ENCODE measurements at regions not wholly inside any gene's neighbourhood (a gene's known extent, or its start where the extent isn't known, plus 50 kb on each side); places are given as distances from the start of the nearest gene placed in this dataset.

DNA sequence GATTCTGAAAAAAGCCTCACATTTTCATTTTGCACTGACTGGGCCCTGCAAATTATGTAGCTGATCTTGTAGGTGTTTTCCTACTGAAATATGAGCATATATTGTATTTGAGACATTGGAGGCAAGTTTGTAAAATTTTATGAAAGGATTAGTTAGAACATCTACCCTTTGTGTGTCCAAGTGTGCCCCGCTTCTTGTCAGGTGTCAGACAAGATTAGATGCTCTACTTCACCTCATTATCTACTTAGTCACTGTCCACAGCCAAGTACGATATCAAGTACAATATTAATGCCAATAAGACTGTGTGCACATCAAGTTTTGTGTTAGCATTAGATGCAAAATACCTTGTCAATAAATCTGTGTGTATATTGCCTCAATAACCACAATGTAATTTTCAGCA lies 67.8 kb upstream of the RPRM start:
- Histone ChIP-seq H3K79me2 (ENCODE audit: insufficient read depth, low read depth) (no peaks in the 10 kb centered on the region), H3K27me3 (ENCODE audit: insufficient read depth, low read depth) (no peaks in the 10 kb centered on the region), H4K20me1 (ENCODE audit: insufficient read depth) (no peaks in the 10 kb centered on the region), H3K36me3 (ENCODE audit: insufficient read depth) (no peaks in the 10 kb centered on the region), H2AFZ (ENCODE audit: low read depth) (no peak overlapping the region), H3K4me3 (IDR thresholded peaks at IDR 0.05; ENCODE audit: insufficient read depth, low read depth, low read length) (no peak overlapping the region), H3K9ac (no peak overlapping the region), H3K4me1 (ENCODE audit: low read depth, poor library complexity, severe bottlenecking) (no peaks in the 10 kb centered on the region), H3K27ac (no peak overlapping the region), H3K4me2 (no peak overlapping the region)
- TF ChIP-seq, protein P1, sequence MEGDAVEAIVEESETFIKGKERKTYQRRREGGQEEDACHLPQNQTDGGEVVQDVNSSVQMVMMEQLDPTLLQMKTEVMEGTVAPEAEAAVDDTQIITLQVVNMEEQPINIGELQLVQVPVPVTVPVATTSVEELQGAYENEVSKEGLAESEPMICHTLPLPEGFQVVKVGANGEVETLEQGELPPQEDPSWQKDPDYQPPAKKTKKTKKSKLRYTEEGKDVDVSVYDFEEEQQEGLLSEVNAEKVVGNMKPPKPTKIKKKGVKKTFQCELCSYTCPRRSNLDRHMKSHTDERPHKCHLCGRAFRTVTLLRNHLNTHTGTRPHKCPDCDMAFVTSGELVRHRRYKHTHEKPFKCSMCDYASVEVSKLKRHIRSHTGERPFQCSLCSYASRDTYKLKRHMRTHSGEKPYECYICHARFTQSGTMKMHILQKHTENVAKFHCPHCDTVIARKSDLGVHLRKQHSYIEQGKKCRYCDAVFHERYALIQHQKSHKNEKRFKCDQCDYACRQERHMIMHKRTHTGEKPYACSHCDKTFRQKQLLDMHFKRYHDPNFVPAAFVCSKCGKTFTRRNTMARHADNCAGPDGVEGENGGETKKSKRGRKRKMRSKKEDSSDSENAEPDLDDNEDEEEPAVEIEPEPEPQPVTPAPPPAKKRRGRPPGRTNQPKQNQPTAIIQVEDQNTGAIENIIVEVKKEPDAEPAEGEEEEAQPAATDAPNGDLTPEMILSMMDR (conservative IDR thresholded peaks at IDR 0.05; ENCODE audit: low read depth, low read length): no peak

DNA sequence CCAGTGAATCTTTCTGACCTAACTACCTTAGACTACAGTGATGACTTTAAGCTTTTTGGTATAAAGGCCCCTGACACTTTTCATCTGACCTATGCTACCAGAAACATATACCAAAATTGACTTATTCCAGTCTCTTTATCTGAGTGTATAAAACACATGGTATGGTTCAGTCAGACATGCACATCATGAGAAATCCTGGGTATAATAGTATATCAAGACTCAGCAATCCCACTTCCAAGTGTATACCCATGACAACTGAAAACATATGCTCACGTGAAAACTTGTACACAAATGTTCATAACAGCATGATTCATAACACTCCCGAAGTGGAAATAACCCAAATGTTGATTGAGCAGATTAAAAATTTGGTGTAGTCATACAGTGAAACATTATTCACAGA lies 70.0 kb upstream of the RPRM start:
- Histone ChIP-seq H3K4me2 (no peak overlapping the region), H3K4me1 (ENCODE audit: low read depth, poor library complexity, severe bottlenecking) (no peaks in the 10 kb centered on the region), H4K20me1 (ENCODE audit: insufficient read depth) (no peaks in the 10 kb centered on the region), H3K36me3 (ENCODE audit: insufficient read depth) (no peaks in the 10 kb centered on the region), H2AFZ (ENCODE audit: low read depth) (no peak overlapping the region), H3K9ac (no peak overlapping the region), H3K27ac (no peak overlapping the region), H3K27me3 (ENCODE audit: insufficient read depth, low read depth) (no peaks in the 10 kb centered on the region), H3K79me2 (ENCODE audit: insufficient read depth, low read depth) (no peaks in the 10 kb centered on the region), H3K4me3 (IDR thresholded peaks at IDR 0.05; ENCODE audit: insufficient read depth, low read depth, low read length) (no peak overlapping the region)
- TF ChIP-seq, protein P1 (conservative IDR thresholded peaks at IDR 0.05; ENCODE audit: low read depth, low read length): no peak

DNA sequence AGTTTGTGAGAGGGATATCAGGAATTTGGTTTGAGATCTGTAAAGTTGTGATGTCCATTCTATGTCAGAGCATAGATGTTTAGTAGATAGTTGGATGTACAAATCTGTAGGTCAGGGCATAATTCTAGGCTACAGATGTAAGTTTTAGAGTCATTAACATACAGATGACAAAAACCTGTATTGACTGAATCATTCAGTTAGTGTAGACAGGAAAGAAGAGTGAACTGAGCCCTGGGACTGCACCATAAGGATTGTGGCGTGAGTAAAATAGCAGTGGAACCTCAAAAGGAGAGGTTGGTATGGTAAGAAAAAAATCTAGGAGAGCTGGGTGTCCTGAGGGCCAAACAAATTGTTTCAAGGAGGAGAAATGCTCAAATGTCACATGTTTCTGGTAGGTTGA lies 73.1 kb upstream of the RPRM start:
- TF ChIP-seq, protein P1 (conservative IDR thresholded peaks at IDR 0.05; ENCODE audit: low read depth, low read length): no peak
- no peaks in the 10 kb centered on the region for H3K79me2 ChIP-seq (ENCODE audit: insufficient read depth, low read depth)
- H3K36me3 ChIP-seq (ENCODE audit: insufficient read depth): no peaks in the 10 kb centered on the region
- no peak overlapping the region for H3K9ac ChIP-seq
- no peak overlapping the region for H3K4me3 ChIP-seq (IDR thresholded peaks at IDR 0.05; ENCODE audit: insufficient read depth, low read depth, low read length)
- H3K27me3 ChIP-seq (ENCODE audit: insufficient read depth, low read depth): no peaks in the 10 kb centered on the region
- no peaks in the 10 kb centered on the region for H4K20me1 ChIP-seq (ENCODE audit: insufficient read depth)
- no peak overlapping the region for H3K27ac ChIP-seq
- H3K4me2 ChIP-seq: no peak overlapping the region
- no peak overlapping the region for H2AFZ ChIP-seq (ENCODE audit: low read depth)
- H3K4me1 ChIP-seq (ENCODE audit: low read depth, poor library complexity, severe bottlenecking): no peaks in the 10 kb centered on the region

DNA sequence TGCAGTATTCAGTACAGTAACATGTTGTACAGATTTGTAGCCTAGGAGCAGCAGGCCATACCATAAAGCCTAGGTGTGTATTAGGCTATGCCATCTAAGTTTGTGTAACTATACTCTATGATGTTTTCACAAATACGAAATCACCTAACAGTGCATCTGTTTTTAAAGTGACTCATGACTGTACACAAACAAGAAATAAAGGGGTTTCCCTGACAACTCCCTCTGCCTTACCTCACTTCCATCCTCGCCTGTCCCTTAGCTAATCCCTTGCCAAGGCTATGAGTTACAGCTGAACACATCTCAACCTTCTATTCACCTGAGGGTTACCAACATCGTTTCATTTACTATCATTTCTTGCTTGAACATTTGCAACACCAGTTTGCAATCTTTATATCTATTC lies 78.6 kb upstream of the RPRM start:
- Histone ChIP-seq H3K4me1 (ENCODE audit: low read depth, poor library complexity, severe bottlenecking) (no peaks in the 10 kb centered on the region), H3K27me3 (ENCODE audit: insufficient read depth, low read depth) (no peaks in the 10 kb centered on the region), H3K79me2 (ENCODE audit: insufficient read depth, low read depth) (no peaks in the 10 kb centered on the region), H3K9ac (no peak overlapping the region), H3K36me3 (ENCODE audit: insufficient read depth) (no peaks in the 10 kb centered on the region), H3K4me3 (IDR thresholded peaks at IDR 0.05; ENCODE audit: insufficient read depth, low read depth, low read length) (no peak overlapping the region), H4K20me1 (ENCODE audit: insufficient read depth) (no peaks in the 10 kb centered on the region), H2AFZ (ENCODE audit: low read depth) (no peak overlapping the region), H3K4me2 (no peak overlapping the region), H3K27ac (no peak overlapping the region)
- TF ChIP-seq, protein P1 (conservative IDR thresholded peaks at IDR 0.05; ENCODE audit: low read depth, low read length): no peak

DNA sequence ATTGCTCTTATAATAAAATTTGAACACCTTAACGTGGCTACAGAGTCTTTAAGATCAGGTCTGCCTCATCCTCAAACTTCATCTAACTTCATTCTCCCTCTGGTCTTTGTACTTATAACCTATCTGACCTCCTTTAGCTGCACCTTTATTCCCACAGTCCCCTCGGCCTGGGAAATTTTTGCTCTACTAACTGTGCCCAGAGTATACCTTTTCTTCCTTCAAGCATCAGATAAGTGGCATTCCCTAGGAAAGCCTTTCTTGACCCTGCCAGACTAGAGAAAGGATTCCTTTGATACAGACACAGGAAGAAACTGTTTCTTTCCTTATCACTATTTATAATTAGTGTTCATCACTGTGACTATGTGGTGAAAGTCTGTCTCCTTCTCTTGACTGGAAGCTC lies 79.2 kb upstream of the RPRM start:
- Histone ChIP-seq H3K4me2 (no peak overlapping the region), H3K36me3 (ENCODE audit: insufficient read depth) (no peaks in the 10 kb centered on the region)

More for the DNA sequence above, 79.2 kb upstream of the RPRM start:
- no peak overlapping the region for H3K27ac ChIP-seq
- no peaks in the 10 kb centered on the region for H3K4me1 ChIP-seq (ENCODE audit: low read depth, poor library complexity, severe bottlenecking)
- no peak overlapping the region for H3K4me3 ChIP-seq (IDR thresholded peaks at IDR 0.05; ENCODE audit: insufficient read depth, low read depth, low read length)
- H3K79me2 ChIP-seq (ENCODE audit: insufficient read depth, low read depth): no peaks in the 10 kb centered on the region
- no peaks in the 10 kb centered on the region for H4K20me1 ChIP-seq (ENCODE audit: insufficient read depth)
- H3K27me3 ChIP-seq (ENCODE audit: insufficient read depth, low read depth): no peaks in the 10 kb centered on the region
- H3K9ac ChIP-seq: no peak overlapping the region
- TF ChIP-seq, protein P1 (conservative IDR thresholded peaks at IDR 0.05; ENCODE audit: low read depth, low read length): no peak
- H2AFZ ChIP-seq (ENCODE audit: low read depth): no peak overlapping the region

Data from KMS-11 (cell line).